RWPE2 (cell line): ENCODE measurements at regions not wholly inside any gene's neighbourhood (a gene's known extent, or its start where the extent isn't known, plus 50 kb on each side); places are given as distances from the start of the nearest gene placed in this dataset.

ENCODE experiments used
- ATAC-seq: fragments of 200-7000 bp; cut with Tn5 transposase; 3 replicates; pipeline ENCODE4 v1.9.1; 2021; ENCODE audit warnings: low read depth
- DNase-seq: peaks from one replicate; pipeline ENCODE4 v3.0.0-alpha.2; 2020; ENCODE audit warnings: low spot score
- H3K27ac ChIP-seq: fragments of 450-650 bp; 2 replicates; pipeline ENCODE4 v1.5.1; 2017; ENCODE audit warnings: mild to moderate bottlenecking; ENCODE audit not compliant: poor library complexity, severe bottlenecking
- H3K27me3 ChIP-seq: fragments of 250-450 bp; sonication (Bioruptor Pico); 2 replicates; pipeline ENCODE4 v1.5.1; 2021; ENCODE audit warnings: mild to moderate bottlenecking, moderate library complexity; ENCODE audit not compliant: insufficient read depth, poor library complexity, severe bottlenecking
- H3K36me3 ChIP-seq: fragments of 250-450 bp; sonication (Bioruptor Pico); 2 replicates; pipeline ENCODE4 v1.5.1; 2020; ENCODE audit warnings: low read depth, mild to moderate bottlenecking, moderate library complexity
- H3K4me1 ChIP-seq: fragments of 250-450 bp; sonication (Bioruptor Pico); 2 replicates; pipeline ENCODE4 v1.5.1; 2021; ENCODE audit warnings: mild to moderate bottlenecking, moderate library complexity; ENCODE audit not compliant: insufficient read depth, poor library complexity, severe bottlenecking
- H3K4me3 ChIP-seq: fragments of 250-450 bp; sonication (Bioruptor Pico); 2 replicates; pipeline ENCODE4 v1.5.1; 2021; ENCODE audit warnings: mild to moderate bottlenecking, moderate library complexity; ENCODE audit not compliant: severe bottlenecking
- H3K9me3 ChIP-seq: fragments of 250-450 bp; sonication (Bioruptor Pico); 2 replicates; pipeline ENCODE4 v1.5.1; 2021; ENCODE audit warnings: mild to moderate bottlenecking, moderate library complexity; ENCODE audit not compliant: severe bottlenecking
- CTCF ChIP-seq: fragments of 450-650 bp; IDR thresholded peaks from one replicate; pipeline ENCODE4 v1.5.1; 2017; ENCODE audit warnings: mild to moderate bottlenecking, moderate library complexity; ENCODE audit not compliant: poor library complexity, severe bottlenecking

- Histone ChIP-seq H3K4me3 (no peak overlapping the region), H3K9me3 (no peaks in the 10 kb centered on the region), H3K27ac (no peak overlapping the region), H3K36me3 (no peaks in the 10 kb centered on the region), H3K27me3 (no peaks in the 10 kb centered on the region), H3K4me1 (peaks cover 6% of the 10 kb centered on the region)
- DNase-seq (no peak), ATAC-seq (peak; percentile 82; the same call in 2 of the 3 replicates)
- TF ChIP-seq CTCF, result no peak
These were observed 784.6 kb downstream of the RNF144A start for GRCh38 chr2:7701791-7702190.

GRCh38 chr2:7703048-7703447, 785.8 kb downstream of the RNF144A start:
- ATAC-seq (no peak), DNase-seq (no peak)
- Histone ChIP-seq H3K27ac (no peak overlapping the region), H3K9me3 (no peaks in the 10 kb centered on the region), H3K27me3 (no peaks in the 10 kb centered on the region), H3K4me1 (peaks cover 19% of the 10 kb centered on the region), H3K4me3 (no peak overlapping the region), H3K36me3 (no peaks in the 10 kb centered on the region)
- TF ChIP-seq CTCF, result no peak

- no peak overlapping the region for H3K27ac ChIP-seq
- no peaks in the 10 kb centered on the region for H3K36me3 ChIP-seq
- ATAC-seq, result no peak
- TF ChIP-seq CTCF, result no peak
- no peak for DNase-seq
- no peak overlapping the region for H3K4me3 ChIP-seq
- H3K9me3 ChIP-seq, result no peaks in the 10 kb centered on the region
- peaks cover 25% of the 10 kb centered on the region for H3K4me1 ChIP-seq
- H3K27me3 ChIP-seq, result no peaks in the 10 kb centered on the region
These were observed 786.4 kb downstream of the RNF144A start for GRCh38 chr2:7703543-7704144.

- no peak for ATAC-seq
- H3K9me3 ChIP-seq, result no peaks in the 10 kb centered on the region
- DNase-seq, result no peak
- no peak for TF ChIP-seq CTCF
- H3K27me3 ChIP-seq, result no peaks in the 10 kb centered on the region
- peaks cover 29% of the 10 kb centered on the region for H3K4me1 ChIP-seq
- no peak overlapping the region for H3K27ac ChIP-seq
- H3K4me3 ChIP-seq, result no peak overlapping the region
- H3K36me3 ChIP-seq, result no peaks in the 10 kb centered on the region
These were observed 787.2 kb downstream of the RNF144A start for GRCh38 chr2:7704296-7704865.

- no peak for DNase-seq
- H3K9me3 ChIP-seq, result no peaks in the 10 kb centered on the region
- ATAC-seq, result peak; percentile 28; the same call in 1 of the 3 replicates
- peaks cover 29% of the 10 kb centered on the region for H3K4me1 ChIP-seq
- no peaks in the 10 kb centered on the region for H3K36me3 ChIP-seq
- no peak for TF ChIP-seq CTCF
- no peaks in the 10 kb centered on the region for H3K27me3 ChIP-seq
- H3K27ac ChIP-seq, result peak overlapping the region; percentile 95
- no peak overlapping the region for H3K4me3 ChIP-seq
These were observed 789.6 kb downstream of the RNF144A start for GRCh38 chr2:7706791-7707190.
